BLaER1 treated with 17β-estradiol and CSF1 and Interleukin-3, amounts not matched to agents 10 nM and 100 nM (cell line): ENCODE measurements at regions not wholly inside any gene's neighbourhood (a gene's known extent, or its start where the extent isn't known, plus 50 kb on each side); places are given as distances from the start of the nearest gene placed in this dataset.

Source experiments
- H3K27ac ChIP-seq, 11 experiments: shearing (Covaris generic); formaldehyde crosslinking; 2 replicates each; pipeline ENCODE4 v1.8.1; 2022
- H3K27me3 ChIP-seq, 11 experiments: shearing (Covaris generic); formaldehyde crosslinking; 2 replicates each; pipeline ENCODE4 v1.8.1; 2022
- H3K36me3 ChIP-seq, 11 experiments: shearing (Covaris generic); formaldehyde crosslinking; 2 replicates each; pipeline ENCODE4 v1.8.1; 2022
- H3K4me1 ChIP-seq, 10 experiments: shearing (Covaris generic); formaldehyde crosslinking; 2 replicates each; pipeline ENCODE4 v1.8.1; 2022
- H3K4me2 ChIP-seq, 11 experiments: shearing (Covaris generic); formaldehyde crosslinking; 2 replicates each; pipeline ENCODE4 v1.8.1; 2022
- H3K4me3 ChIP-seq, 10 experiments: shearing (Covaris generic); formaldehyde crosslinking; 2 replicates each; pipeline ENCODE4 v1.8.1; 2022
- H3K9ac ChIP-seq, 11 experiments: shearing (Covaris generic); formaldehyde crosslinking; 2 replicates each; pipeline ENCODE4 v1.8.1; 2022
- H3K9me3 ChIP-seq, 11 experiments: shearing (Covaris generic); formaldehyde crosslinking; replicated peaks in 1 of 11; 2 replicates each; pipeline ENCODE4 v1.8.1; 2022
- H4K20me1 ChIP-seq, 11 experiments: shearing (Covaris generic); formaldehyde crosslinking; 2 replicates each; pipeline ENCODE4 v1.8.1; 2022
- Cebpa-rat ChIP-seq, 11 experiments: shearing (Covaris generic); IDR thresholded peaks; 2 replicates each; pipeline ENCODE4 v1.8.1; 2022

GRCh38 chr20:11454966-11455799, 462.5 kb upstream of the BTBD3 start:
- Histone ChIP-seq H4K20me1 (no peaks in the 10 kb centered on the region), H3K4me1 (peaks cover 36 to 78% (median 56%) of the 10 kb centered on the region in 10 experiments), H3K4me2 (peak overlapping the region in 4 of 11 experiments; percentile 19 to 38 (median 31); a peak in 5 of 22 replicates), H3K4me3 (no peak overlapping the region), H3K9me3 (peaks cover 0 to 3% (median 0%) of the 10 kb centered on the region in 11 experiments; a peak in 3 of 22 replicates), H3K27me3 (no peaks in the 10 kb centered on the region), H3K27ac (no peak overlapping the region; a peak in 1 of 22 replicates), H3K36me3 (no peaks in the 10 kb centered on the region), H3K9ac (no peak overlapping the region)
- TF ChIP-seq Cebpa-rat (IDR thresholded peaks at IDR 0.05) = no peak

- Histone ChIP-seq H3K4me3 (no peak overlapping the region), H3K27ac (peak overlapping the region in 3 of 11 experiments; percentile 6 to 72 (median 65); a peak in 1 of 22 replicates), H3K4me2 (peak overlapping the region; percentile 32 to 81 (median 65); a peak in 21 of 22 replicates), H4K20me1 (no peaks in the 10 kb centered on the region), H3K27me3 (no peaks in the 10 kb centered on the region), H3K9ac (no peak overlapping the region), H3K36me3 (no peaks in the 10 kb centered on the region), H3K9me3 (no peaks in the 10 kb centered on the region; a peak in 1 of 22 replicates), H3K4me1 (peaks cover 37 to 77% (median 53%) of the 10 kb centered on the region in 10 experiments)
- TF ChIP-seq Cebpa-rat (IDR thresholded peaks at IDR 0.05) = no peak
These were observed 460.2 kb upstream of the BTBD3 start for GRCh38 chr20:11457488-11457887.

GRCh38 chr20:11459090-11459890, 458.4 kb upstream of the BTBD3 start:
- no peaks in the 10 kb centered on the region for H4K20me1 ChIP-seq
- TF ChIP-seq Cebpa-rat (IDR thresholded peaks at IDR 0.05) = no peak
- H3K4me1 ChIP-seq = peaks cover 36 to 59% (median 41%) of the 10 kb centered on the region in 10 experiments
- peak overlapping the region; percentile 43 to 81 (median 65); a peak in 21 of 22 replicates for H3K4me2 ChIP-seq
- H3K36me3 ChIP-seq = no peaks in the 10 kb centered on the region
- no peaks in the 10 kb centered on the region; a peak in 1 of 22 replicates for H3K9me3 ChIP-seq
- H3K27ac ChIP-seq = peak overlapping the region in 8 of 11 experiments; percentile 9 to 72 (median 42); a peak in 14 of 22 replicates
- no peak overlapping the region for H3K4me3 ChIP-seq
- H3K9ac ChIP-seq = no peak overlapping the region
- no peaks in the 10 kb centered on the region for H3K27me3 ChIP-seq

- TF ChIP-seq Cebpa-rat (IDR thresholded peaks at IDR 0.05) = no peak
- H4K20me1 ChIP-seq = no peaks in the 10 kb centered on the region
- H3K4me3 ChIP-seq = no peak overlapping the region
- no peak overlapping the region for H3K4me2 ChIP-seq
- no peaks in the 10 kb centered on the region for H3K27me3 ChIP-seq
- H3K4me1 ChIP-seq = no peaks in the 10 kb centered on the region
- H3K9me3 ChIP-seq = no peaks in the 10 kb centered on the region
- H3K27ac ChIP-seq = no peak overlapping the region
- H3K9ac ChIP-seq = no peak overlapping the region
- no peaks in the 10 kb centered on the region for H3K36me3 ChIP-seq
These were observed 450.3 kb upstream of the BTBD3 start for GRCh38 chr20:11467436-11467835.

GRCh38 chr20:11468880-11469279, 448.8 kb upstream of the BTBD3 start:
- H3K9ac ChIP-seq = no peak overlapping the region
- H4K20me1 ChIP-seq = no peaks in the 10 kb centered on the region
- H3K36me3 ChIP-seq = no peaks in the 10 kb centered on the region
- H3K27ac ChIP-seq = no peak overlapping the region
- no peak for TF ChIP-seq Cebpa-rat (IDR thresholded peaks at IDR 0.05)
- no peak overlapping the region for H3K4me3 ChIP-seq
- no peaks in the 10 kb centered on the region for H3K27me3 ChIP-seq
- no peak overlapping the region for H3K4me2 ChIP-seq
- no peaks in the 10 kb centered on the region for H3K4me1 ChIP-seq
- H3K9me3 ChIP-seq = no peaks in the 10 kb centered on the region

- Histone ChIP-seq H3K4me3 (no peak overlapping the region), H3K9me3 (peaks cover 0 to 5% (median 0%) of the 10 kb centered on the region in 11 experiments; a peak in 2 of 22 replicates), H3K27me3 (no peaks in the 10 kb centered on the region), H3K9ac (no peak overlapping the region), H3K4me2 (no peak overlapping the region), H3K4me1 (0 out of 20 replicates have a peak, but pooled peaks cover 0 to 4% (median 0%) of the 10 kb centered on the region in 10 experiments), H3K36me3 (no peaks in the 10 kb centered on the region), H3K27ac (no peak overlapping the region), H4K20me1 (no peaks in the 10 kb centered on the region)
- no peak for TF ChIP-seq Cebpa-rat (IDR thresholded peaks at IDR 0.05)
These were observed 447.8 kb upstream of the BTBD3 start for GRCh38 chr20:11469795-11470435.

- Histone ChIP-seq H3K4me3 (no peak overlapping the region), H3K36me3 (no peaks in the 10 kb centered on the region), H4K20me1 (no peaks in the 10 kb centered on the region), H3K9ac (no peak overlapping the region), H3K4me2 (0 out of 22 replicates have a peak overlapping the region, but pooled peaks of 1 of the 11 experiments have one; percentile 18), H3K9me3 (peaks cover 0 to 11% (median 8%) of the 10 kb centered on the region in 11 experiments; a peak in 10 of 22 replicates), H3K27ac (no peak overlapping the region), H3K27me3 (no peaks in the 10 kb centered on the region), H3K4me1 (0 out of 20 replicates have a peak, but pooled peaks cover 0 to 4% (median 0%) of the 10 kb centered on the region in 10 experiments)
- no peak for TF ChIP-seq Cebpa-rat (IDR thresholded peaks at IDR 0.05)
These were observed 443.7 kb upstream of the BTBD3 start for GRCh38 chr20:11473983-11474382.

- Histone ChIP-seq H4K20me1 (no peaks in the 10 kb centered on the region), H3K4me3 (no peak overlapping the region), H3K27ac (no peak overlapping the region), H3K27me3 (no peaks in the 10 kb centered on the region), H3K36me3 (no peaks in the 10 kb centered on the region), H3K4me2 (no peak overlapping the region), H3K9ac (no peak overlapping the region), H3K4me1 (peaks cover 0 to 7% (median 0%) of the 10 kb centered on the region in 10 experiments; a peak in 6 of 20 replicates), H3K9me3 (no peaks in the 10 kb centered on the region)
- no peak for TF ChIP-seq Cebpa-rat (IDR thresholded peaks at IDR 0.05)
These were observed 434.0 kb upstream of the BTBD3 start for GRCh38 chr20:11483697-11484096.
